GM18868 (cell line): ENCODE measurements at regions not wholly inside any gene's neighbourhood (a gene's known extent, or its start where the extent isn't known, plus 50 kb on each side); places are given as distances from the start of the nearest gene placed in this dataset.
"Not testable (repeated sequence)": the region's sequence is repeated elsewhere in the genome, so short reads cannot be mapped to it uniquely, and the experiment has no call there.

Experiments used
- ATAC-seq: cut with Tn5 transposase; IDR thresholded peaks from one replicate; pipeline ENCODE4 v1.9.1; 2021; ENCODE audit warnings: mild to moderate bottlenecking, moderate library complexity; ENCODE audit not compliant: unreplicated experiment

DNA sequence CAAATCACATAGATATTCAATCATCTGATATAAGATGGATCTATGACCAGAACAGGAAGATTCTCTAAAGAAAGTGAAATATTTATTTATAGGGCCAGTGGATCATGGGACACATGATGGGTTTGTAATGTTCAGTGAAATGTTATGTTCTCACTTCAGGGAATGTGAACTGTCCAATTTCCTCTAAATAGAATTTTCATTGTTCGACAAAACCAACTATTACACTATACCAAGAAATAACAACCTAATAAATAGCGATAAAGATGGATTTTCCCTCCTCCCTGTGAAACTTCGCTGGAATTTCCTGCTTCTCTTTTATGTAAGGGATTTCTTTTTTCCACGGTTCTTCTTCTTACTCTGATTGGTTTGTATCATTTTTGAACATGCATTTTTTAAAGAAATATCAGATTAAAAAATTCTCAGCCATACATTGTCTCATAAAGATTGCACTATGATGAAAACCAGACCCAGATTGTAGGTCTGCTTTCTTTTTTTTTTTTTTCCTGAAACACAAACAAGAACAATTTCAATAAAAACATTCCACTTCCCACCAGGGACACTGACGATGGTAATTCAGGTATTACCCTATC is 139.8 kb upstream of the ZEB1 start:
- ATAC-seq, result no peak

DNA sequence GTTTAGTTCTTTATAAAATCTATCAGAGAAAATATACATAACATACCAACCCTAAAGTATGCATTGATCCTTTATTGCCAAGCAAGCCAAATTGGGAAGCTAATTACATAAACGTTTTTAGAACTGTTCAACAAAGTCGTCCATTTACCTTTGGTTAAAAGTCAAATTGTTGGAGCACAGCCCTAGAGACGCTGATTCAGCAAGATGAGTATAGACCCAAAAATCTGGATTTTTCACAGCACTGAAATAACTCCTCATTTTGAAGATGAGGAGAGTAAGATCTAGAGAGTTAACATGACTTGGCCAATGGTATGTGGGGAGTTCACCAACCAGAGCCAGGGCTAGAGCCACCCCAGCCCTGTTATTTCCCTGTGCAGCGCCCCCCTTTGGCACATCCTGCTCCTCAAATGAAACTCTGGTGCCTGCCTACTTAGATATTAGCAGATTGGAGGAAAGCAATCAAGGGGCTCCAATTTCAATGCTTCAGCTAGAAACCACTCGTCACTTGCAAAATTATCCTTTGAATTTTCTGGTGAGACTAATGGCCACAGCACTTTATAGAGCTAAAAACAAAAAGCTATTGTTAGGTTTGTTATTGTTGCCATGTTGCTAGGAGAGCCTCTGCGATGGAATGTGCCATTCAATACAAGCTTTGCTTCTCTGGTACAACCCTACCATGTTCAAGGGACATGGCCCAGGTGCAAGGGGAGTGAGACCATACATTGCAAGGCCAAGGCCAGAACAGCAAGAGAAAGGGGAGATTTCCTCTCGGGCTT is 132.6 kb upstream of the ZEB1 start:
- no peak for ATAC-seq

DNA sequence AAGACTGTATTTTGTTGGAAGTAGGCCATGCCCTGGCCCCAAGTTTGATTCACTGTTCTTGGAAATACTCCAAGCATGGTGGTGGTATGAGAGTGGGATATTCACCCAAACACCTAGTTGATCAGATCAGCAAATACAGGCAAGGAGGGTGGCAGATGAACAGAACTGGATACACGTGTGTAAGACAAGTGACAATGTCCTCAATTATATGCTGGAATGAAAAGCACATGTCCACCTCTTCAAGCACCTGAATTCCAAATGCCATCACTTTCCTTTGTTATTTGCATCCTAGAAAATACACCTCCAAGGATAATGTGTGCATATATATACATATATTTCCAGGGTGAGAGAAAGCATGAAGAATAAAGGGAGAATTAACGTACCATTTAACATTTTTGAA is 131.8 kb upstream of the ZEB1 start:
- ATAC-seq, result no peak

DNA sequence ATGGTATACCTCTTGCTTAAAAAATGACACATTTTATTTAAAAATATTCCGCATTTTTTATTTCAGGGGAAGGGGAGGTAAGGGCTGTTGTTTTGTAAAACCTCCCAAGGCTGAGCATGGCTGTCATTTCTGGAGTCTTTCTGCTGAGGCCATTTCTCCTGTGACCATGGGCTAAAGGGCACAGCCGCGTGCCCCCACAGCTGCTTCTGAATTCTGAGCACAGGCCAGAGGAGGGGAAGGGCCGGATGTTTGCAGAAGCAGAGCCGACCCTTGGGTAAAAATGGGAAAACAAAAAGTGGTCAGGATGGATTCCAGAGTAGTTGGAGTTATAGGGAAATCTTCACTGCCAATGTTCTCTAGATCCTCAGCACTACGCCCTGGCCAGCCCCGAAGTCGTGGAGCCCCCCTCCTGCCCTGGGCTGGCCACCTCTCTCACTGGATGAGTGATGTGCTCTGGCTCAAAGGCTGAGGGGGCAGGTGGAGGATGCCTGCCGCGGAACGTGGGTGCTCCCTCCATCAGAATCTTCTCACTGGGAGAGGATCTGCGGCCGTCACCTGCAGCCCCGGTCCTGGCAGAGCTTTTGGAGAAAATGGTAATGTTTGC is 131.3 kb upstream of the ZEB1 start:
- ATAC-seq, result no peak

DNA sequence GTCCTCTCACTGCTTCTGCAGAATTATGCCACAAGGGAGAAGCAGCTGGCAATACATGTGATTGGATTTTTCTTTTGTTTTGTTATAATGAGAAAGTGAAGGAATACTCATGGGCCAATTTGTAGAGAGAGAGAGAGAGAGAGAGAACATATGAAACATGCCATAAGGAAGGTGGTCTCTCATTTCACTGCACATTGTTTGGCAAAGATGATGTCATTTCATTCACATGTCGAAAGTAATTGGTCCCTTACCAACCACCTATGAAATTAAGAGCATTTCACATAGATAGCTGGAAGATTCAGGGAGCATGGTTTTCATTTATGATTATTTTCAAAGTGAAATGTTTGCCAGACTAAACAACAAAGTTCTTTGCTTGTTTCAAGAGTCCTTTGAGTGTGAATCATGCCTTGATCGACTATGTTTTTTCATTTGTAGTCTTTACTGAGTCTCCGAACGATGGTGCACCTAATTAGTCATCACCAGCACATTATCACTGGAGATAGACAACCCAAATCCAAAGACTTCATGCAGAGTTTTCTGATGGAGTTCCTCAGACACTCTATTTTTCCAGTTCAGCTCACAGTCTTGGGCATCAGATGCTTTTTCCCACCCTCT is 130.1 kb upstream of the ZEB1 start:
- no peak for ATAC-seq

DNA sequence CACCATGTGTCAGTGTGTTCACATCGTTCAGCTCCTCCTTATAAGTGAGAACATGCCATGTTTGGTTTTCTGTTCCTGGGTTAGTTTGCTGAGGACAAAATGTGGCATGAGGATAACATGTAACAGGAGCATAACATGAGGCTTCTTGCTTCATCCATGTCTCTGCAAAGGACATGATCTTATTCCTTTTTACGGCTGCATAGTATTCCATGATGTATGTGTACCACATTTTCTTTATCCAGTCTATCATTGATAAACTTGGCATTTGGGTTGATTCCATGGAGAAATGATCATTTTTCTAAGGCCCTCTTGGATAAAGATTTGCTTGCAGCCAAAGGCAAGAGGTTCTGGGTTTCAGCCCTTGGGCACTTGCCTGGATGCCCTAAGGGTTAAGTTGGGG is 128.5 kb upstream of the ZEB1 start:
- ATAC-seq, result no peak

GRCh38 chr10:31192475-31192874 is 126.5 kb upstream of the ZEB1 start:
- ATAC-seq, result no peak

GRCh38 chr10:31194986-31195385 is 124.0 kb upstream of the ZEB1 start:
- ATAC-seq, result no peak

DNA sequence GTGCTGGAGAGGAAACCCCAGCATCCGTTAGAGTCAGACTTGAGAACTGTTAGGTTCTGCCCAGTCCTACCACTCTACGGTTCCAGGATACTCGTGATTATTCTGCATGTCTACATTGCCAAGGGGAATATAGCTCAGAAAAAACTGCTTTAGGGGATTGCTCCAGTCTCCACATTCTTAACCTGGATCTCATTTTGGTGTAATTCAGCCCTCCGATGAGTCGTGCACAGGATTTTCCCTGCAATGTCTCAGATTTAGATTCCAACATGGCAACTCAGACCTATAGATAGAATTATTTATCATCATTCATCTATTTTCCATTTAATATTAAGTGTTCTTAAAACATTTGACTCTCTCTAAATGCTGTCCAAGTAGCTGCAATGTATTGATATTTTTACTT is 121.1 kb upstream of the ZEB1 start:
- ATAC-seq, result no peak

DNA sequence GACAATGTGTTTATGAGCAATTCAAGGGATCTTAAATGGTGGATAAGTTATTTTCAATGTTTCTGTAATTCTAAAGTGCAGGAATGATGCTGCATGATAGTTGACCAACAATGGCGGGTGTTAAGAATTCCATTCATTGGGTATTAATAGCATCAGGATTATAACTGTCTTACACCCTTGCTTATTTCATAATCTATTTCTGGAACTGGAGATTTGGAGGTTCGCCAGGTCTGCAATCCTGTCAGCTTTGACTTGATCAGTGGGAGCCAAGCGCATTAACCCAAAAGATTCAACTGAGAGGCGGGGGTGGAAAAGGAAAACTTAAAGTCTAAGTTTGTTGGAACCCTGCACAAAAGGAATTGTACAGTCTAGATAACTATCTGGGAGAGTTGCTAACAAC is 114.9 kb upstream of the ZEB1 start:
- no peak for ATAC-seq

DNA sequence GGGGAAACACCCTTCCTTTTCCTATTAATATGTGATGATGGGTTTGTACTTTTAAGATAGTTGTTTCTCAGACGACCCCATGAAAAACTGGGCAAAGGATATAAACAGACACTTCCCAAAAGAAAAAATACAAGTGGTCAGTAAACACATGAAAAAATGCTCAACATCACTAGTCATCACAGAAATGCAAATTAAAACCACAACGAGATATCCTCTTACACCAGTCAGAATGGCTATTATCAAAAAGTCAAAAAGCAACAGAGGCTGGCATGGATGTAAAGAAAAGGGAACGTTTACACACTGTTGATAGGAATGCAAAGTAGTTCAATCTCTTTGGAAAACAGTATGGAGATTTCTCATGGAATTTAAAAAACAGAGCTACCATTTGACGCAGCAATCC is 111.4 kb upstream of the ZEB1 start:
- ATAC-seq, result no peak

DNA sequence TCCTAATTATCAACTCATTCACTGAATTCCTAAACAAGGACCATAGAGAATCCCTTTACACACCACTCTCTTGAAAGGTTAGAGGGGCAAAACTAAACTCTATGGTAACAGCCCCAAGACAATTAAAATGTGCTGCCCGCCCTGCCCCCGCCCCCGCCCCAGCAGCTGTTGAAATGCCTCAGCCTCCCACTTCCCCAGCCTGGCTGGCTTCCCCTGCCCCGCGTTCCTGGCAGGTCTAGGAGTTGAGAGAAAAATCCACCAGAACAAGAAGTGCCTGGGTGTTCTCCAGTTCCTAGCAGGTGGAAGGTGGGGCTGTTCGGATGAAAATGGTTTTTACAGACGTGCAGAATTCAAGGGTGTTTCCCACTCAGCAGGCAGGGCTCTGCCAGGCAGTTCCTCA is 109.5 kb upstream of the ZEB1 start:
- no peak for ATAC-seq

DNA sequence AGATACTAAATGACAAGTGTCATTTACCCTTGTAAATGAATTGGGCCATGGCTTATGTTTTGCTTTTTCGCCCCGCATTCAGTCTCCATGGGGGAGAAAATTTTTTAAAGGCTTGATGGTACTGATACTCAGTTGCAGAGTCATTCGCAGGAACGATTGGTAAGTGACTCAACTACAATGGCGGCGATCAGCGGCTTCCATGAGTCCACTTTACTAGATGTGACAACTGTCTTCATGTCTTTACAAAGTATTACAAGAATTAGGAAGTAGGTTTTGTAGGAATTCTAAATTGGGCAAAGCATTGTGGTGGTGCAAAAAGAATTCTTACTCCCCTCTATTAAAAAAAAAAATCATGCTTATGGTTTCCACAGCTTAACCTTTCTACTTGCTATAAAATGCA is 108.8 kb upstream of the ZEB1 start:
- ATAC-seq, result no peak

- ATAC-seq, result no peak
Measured at GRCh38 chr10:31213959-31214358, 105.1 kb upstream of the ZEB1 start.

GRCh38 chr10:31215052-31215451 is 104.0 kb upstream of the ZEB1 start:
- no peak for ATAC-seq

GRCh38 chr10:31219306-31219705 is 99.7 kb upstream of the ZEB1 start:
- no peak for ATAC-seq

DNA sequence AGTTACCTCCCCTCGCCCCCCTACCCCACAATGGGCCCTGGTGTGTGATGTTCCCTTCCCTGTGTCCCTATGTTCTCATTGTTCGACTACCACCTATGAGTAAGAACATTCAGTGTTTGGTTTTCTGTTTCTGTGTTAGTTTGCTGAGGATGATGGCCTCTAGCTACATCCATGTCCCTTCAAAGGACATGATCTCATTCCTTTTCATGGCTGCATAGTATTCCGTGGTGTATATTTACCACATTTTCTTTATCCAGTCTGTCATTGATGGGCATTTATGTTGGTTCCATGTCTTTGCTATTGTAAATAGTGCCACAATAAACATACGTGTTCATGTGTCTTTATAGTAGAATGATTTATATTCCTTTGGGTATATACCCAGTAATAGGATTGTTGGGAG is 90.2 kb upstream of the ZEB1 start:
- ATAC-seq, result not testable (repeated sequence)

DNA sequence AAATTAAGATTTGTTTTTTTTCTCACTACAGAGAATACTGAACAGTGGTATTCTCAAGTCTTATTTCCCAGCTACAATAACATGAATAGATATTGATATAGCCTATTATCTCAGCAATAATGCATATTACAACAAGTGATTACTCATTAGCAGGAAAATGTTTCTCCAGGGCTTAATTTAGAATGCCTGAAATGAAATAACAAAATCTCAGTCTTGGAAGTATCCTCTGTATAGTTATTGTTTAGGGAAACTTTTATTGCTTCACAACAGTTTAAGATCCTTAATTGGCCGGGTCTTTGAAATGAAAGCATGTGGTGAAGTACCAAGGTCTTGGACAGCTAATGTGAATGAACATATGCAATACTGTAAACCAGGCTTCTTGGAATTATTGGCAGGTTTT is 79.1 kb upstream of the ZEB1 start:
- ATAC-seq, result no peak

DNA sequence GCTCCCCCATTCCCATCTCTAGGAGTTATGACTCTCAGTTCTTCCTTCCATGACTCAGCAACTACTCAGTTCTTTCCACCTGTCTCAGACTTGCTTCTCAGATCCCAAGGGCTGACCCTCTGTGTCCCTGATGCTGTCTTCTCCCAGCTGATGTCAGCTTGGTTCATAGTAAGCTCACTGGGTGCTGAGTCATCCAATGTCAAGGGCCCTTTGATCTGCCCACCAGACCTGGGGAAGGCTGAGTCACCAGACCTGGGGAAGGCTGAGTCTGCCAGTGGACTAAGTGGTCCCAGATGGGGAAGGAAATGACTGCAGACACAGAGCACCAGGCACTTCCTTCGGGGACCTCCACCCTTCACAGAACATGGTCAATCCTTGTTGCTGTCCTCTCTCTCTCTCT is 76.1 kb upstream of the ZEB1 start:
- peak; percentile 72 for ATAC-seq

DNA sequence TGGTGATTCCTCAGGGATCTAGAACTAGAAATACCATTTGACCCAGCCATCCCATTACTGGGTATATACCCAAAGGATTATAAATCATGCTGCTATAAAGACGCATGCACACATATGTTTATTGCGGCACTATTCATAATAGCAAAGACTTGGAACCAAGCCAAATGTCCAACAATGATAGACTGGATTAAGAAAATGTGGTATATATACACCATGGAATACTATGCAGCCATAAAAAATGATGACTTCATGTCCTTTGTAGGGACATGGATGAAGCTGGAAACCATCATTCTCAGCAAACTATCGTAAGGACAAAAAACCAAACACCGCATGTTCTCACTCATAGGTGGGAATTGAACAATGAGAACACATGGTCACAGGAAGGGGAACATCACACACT is 67.9 kb upstream of the ZEB1 start:
- not testable (repeated sequence) for ATAC-seq

DNA sequence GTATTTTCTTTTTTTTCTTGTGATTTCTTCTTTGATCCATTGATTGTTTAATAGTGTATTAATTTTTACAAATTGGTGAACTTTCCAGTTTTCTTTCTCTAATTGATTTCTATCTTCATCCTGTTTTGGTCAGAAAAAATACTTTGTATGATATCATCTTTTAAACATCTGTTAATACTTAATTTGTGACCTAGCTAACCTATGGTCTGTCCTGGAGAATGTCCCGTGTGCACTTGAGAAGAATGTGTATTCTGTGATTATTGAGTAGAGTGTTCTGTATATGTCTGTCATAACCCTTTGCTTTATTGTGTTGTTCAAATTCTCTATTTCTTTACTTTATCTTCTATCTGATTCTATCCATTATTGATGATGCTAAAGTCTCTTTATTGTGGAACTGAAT is 65.8 kb upstream of the ZEB1 start:
- ATAC-seq, result no peak
